ENCODE measurements at regions not wholly inside any gene's neighbourhood (a gene's known extent, or its start where the extent isn't known, plus 50 kb on each side); places are given as distances from the start of the nearest gene placed in this dataset.

DNA sequence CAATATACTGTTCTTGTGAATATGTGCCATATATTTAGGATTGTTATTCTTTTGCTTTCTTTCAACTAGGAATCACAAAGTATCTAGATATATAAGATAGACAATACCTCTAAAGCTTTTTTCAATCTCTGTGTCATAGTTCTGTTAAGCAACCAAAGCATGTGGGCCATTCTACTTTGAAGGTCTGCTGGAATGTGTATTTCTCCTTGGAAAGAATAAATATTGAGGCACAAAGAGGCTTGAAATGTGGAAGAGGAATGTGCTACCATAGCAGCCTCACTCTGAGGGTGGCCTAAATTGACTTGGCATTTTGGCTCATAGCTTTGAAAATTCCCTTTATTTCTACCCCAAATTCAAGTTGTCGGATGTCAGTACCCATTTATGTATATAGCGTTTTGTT, 488.5 kb upstream of the MAN1A1 start:
- TF ChIP-seq ZNF48 (tag by site-specific recombination; IDR thresholded peaks at IDR 0.05) (no peak), ZNF37A (tag by site-specific recombination; IDR thresholded peaks at IDR 0.05) (no peak), ZNF837 (tag by site-specific recombination; IDR thresholded peaks at IDR 0.05) (no peak), EGR2 (tag by site-specific recombination; IDR thresholded peaks at IDR 0.05; ENCODE audit: low read depth) (no peak), ZNF239 (tag by site-specific recombination; IDR thresholded peaks at IDR 0.05) (no peak), TSHZ1 (tag by site-specific recombination; IDR thresholded peaks at IDR 0.05; ENCODE audit: borderline replicate concordance) (no peak), ZNF404 (tag by site-specific recombination; IDR thresholded peaks at IDR 0.05) (no peak), MZF1 (tag by site-specific recombination; IDR thresholded peaks at IDR 0.05; ENCODE audit: borderline replicate concordance) (no peak), ZNF366 (tag by site-specific recombination; conservative IDR thresholded peaks at IDR 0.05) (no peak), KLF16 (tag by site-specific recombination; IDR thresholded peaks at IDR 0.05) (no peak)
- Histone ChIP-seq H3K9me3 (ENCODE audit: control insufficient read depth, insufficient read depth, low read depth, low read length) (no peaks in the 10 kb centered on the region), H3K4me1 (ENCODE audit: control insufficient read depth, insufficient read depth, low read length) (no peaks in the 10 kb centered on the region), H3K27ac (ENCODE audit: extremely low read depth, low read depth, low read length) (no peak overlapping the region), H3K36me3 (ENCODE audit: control insufficient read depth in 2 of 2, insufficient read depth in 1 of 2, low read length in 2 of 2) (no peaks in the 10 kb centered on the region), H3K4me3 (ENCODE audit: low read depth, low read length) (no peak overlapping the region)
- CTCF ChIA-PET, result no interaction called here
- POLR2A ChIA-PET, result no interaction called here

- Histone ChIP-seq H3K4me3 (ENCODE audit: low read depth, low read length) (no peak overlapping the region), H3K36me3 (ENCODE audit: control insufficient read depth in 2 of 2, insufficient read depth in 1 of 2, low read length in 2 of 2) (no peaks in the 10 kb centered on the region), H3K27ac (ENCODE audit: extremely low read depth, low read depth, low read length) (no peak overlapping the region), H3K9me3 (ENCODE audit: control insufficient read depth, insufficient read depth, low read depth, low read length) (no peaks in the 10 kb centered on the region), H3K4me1 (ENCODE audit: control insufficient read depth, insufficient read depth, low read length) (no peaks in the 10 kb centered on the region)
- CTCF ChIA-PET, result interaction anchor here (0.6 kb wide), 1 partner anchor 1621 kb away, joined by 5 read pairs; no protein-coding TSS in a partner anchor
- POLR2A ChIA-PET, result no interaction called here
- peak; percentile 41; the same call in 1 of the 2 replicates for TF ChIP-seq ATF2 (tag by site-specific recombination; IDR thresholded peaks at IDR 0.05; ENCODE audit: low read depth)
- TF ChIP-seq SETDB1 (IDR thresholded peaks at IDR 0.05; ENCODE audit: insufficient read length, low read length), result no peak
- TF ChIP-seq ZSCAN23 (tag by site-specific recombination; IDR thresholded peaks at IDR 0.05), result no peak
- TF ChIP-seq, protein P1, sequence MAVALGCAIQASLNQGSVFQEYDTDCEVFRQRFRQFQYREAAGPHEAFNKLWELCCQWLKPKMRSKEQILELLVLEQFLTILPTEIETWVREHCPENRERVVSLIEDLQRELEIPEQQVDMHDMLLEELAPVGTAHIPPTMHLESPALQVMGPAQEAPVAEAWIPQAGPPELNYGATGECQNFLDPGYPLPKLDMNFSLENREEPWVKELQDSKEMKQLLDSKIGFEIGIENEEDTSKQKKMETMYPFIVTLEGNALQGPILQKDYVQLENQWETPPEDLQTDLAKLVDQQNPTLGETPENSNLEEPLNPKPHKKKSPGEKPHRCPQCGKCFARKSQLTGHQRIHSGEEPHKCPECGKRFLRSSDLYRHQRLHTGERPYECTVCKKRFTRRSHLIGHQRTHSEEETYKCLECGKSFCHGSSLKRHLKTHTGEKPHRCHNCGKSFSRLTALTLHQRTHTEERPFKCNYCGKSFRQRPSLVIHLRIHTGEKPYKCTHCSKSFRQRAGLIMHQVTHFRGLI (tag by site-specific recombination; IDR thresholded peaks at IDR 0.05), result no peak
- TF ChIP-seq ZNF692 (tag by site-specific recombination; IDR thresholded peaks at IDR 0.05), result no peak
- TF ChIP-seq ZFP69B (tag by site-specific recombination; IDR thresholded peaks at IDR 0.05), result no peak
- no peak for TF ChIP-seq GLI2 (tag by site-specific recombination; IDR thresholded peaks at IDR 0.05; ENCODE audit: borderline replicate concordance, low read depth)
Measured at GRCh38 chr6:119834418-119834817, 484.9 kb upstream of the MAN1A1 start.

All from HEK293 (cell line).